GM21576 (cell line): ENCODE measurements at regions not wholly inside any gene's neighbourhood (a gene's known extent, or its start where the extent isn't known, plus 50 kb on each side); places are given as distances from the start of the nearest gene placed in this dataset.
"Not testable (repeated sequence)": the region's sequence is repeated elsewhere in the genome, so short reads cannot be mapped to it uniquely, and the experiment has no call there.

Experiments
- ATAC-seq: cut with Tn5 transposase; IDR thresholded peaks from one replicate; pipeline ENCODE4 v1.9.1; 2021; ENCODE audit warnings: mild to moderate bottlenecking, moderate library complexity; ENCODE audit not compliant: unreplicated experiment

DNA sequence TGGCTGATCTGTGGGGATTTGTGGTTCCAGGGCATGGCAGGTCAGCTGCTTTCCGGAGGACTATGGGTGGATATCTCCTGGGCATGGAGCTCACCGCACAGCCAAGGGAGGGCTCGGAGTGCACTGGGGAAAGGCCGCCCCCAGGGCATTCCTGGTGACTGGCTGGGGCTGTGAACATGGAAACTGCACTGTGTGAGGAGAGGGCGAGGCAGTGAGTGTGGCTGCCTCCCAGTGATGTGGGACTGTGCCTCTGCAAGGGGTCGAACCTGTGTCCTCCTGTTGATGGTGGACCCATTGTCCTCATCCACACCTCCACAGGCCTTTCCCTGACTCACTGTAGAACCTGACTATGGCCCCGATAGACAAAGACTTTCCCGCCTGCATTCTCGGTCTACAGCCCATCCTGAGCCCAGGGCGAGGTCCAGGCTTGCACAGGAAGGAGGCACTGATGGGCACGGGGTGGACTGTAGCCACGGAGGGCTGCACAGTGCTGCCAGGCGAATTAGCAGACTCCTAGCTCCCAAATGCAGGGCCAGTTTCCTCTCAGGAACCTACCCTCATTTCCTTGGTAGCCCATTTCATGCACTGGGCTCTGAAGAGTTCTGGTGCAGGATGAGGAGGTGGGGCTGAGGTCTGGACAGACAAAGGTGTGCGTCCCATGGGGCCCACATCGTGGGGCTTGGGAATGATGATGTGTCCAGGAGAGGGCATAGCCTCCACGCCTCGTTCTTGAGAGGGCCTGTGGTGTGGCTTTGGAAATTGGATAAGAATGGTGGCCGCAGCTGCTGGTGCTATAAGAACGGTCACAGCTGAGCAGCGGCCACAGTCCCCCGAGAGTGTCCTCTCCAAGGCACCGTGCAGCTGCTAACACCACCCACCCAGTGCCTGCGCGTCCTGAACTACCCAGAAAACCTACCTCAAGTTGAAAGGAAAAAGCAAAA is 415.1 kb downstream of the TMEM121 start:
- ATAC-seq = no peak

GRCh38 chr14:105942725-105943124 is 416.3 kb downstream of the TMEM121 start:
- not testable (repeated sequence) for ATAC-seq

DNA sequence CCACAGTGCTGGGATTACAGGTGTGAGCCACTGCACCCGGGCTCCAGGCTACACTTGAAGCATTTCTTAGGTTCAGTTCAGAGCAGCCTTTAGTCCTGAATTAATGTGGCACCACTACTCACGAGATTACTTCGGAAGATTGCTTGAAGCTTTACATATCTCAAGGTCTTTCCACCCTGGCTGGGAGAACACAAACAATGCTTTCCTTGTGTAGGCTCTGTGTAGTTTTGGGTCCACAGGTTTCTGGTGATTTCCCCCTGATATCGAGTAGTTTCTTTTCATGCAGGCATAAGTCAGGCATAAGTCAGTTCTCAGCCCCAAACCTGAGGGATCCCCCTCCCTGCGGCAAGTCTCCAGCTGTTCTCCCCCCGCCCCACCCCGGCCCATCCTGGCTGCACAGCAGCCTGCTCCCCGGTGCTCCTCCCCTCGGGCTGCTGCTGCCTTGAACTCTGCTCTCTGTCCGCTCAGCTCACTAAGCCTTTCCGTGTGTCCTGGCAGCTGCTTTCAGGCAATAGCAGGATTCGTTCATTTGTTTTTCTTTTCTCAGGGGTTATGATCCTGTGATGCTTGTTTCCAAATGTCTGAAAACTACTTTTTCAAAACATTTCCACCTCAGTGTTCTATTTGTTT is 417.7 kb downstream of the TMEM121 start:
- no peak for ATAC-seq

DNA sequence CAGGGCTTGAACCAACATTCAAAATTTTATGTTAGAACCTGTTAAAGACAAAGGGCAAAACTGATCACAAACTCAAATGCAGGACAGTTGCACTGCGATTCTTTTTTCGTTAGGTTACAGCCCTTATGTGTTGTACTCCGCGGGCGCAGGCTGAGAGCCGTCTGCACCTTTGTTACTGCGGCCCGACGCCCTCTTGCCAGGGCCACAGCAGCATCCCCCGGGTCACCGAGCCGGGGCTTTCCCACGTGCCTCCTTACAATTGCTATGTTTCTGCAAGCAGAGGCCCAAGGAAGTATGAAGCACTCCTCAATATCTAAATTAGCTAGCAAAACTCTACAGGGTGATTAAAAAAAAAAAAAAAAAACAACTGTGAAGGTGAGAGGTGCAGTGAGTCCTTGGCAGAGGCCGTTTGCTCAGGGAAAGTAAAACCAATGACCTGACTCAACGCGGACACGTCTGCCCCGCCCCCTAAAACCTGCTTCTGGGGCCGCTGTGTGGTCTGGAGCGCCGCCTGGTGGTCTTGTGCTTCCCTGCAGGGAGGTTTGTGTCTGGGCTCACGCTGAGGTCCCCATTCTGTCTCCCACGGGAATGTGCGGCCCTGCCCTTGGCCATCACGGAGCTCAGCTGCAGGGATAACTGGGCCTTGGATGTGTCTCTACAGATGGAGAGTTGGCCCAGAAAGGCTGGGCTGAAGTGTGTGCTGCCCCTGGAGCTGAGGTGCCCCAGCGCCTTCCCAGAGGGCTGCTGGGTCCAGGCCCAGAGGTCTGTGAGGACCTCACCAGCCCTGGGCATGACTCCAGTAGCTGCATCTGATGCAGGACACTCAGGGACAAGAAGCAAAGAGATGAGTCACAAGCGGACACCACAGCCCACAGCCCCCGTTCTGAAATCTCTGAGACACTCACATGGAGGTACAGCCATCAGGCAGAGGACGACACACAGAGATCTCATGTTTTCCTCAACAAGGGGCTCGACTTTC is 418.5 kb downstream of the TMEM121 start:
- no peak for ATAC-seq

- no peak for ATAC-seq
Measured at GRCh38 chr14:105945896-105946295, 419.5 kb downstream of the TMEM121 start.

DNA sequence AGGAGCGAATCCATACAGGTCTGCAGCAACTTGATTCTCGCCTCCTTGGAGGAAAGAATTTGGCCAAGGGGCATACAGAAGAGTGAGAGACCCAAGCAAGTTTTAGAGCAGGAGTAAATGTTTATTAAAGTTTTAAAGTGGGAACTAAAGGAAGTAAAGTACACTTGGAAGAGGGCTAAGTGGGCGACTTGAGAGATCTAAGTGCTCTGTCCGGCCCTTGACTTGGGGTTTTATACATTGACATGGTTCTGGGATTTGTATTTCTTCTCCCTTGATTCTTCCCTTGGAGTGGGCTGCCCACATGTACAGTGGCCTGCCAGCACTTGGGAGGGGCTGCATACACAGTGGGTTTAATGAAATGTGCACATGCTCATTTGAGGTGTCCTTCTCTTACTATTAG is 421.2 kb downstream of the TMEM121 start:
- ATAC-seq = no peak

- ATAC-seq = not testable (repeated sequence)
Measured at GRCh38 chr14:105948955-105949354, 422.6 kb downstream of the TMEM121 start.

GRCh38 chr14:105950364-105950892 is 424.0 kb downstream of the TMEM121 start:
- not testable (repeated sequence) for ATAC-seq

GRCh38 chr14:105951399-105951798 is 425.0 kb downstream of the TMEM121 start:
- no peak for ATAC-seq

DNA sequence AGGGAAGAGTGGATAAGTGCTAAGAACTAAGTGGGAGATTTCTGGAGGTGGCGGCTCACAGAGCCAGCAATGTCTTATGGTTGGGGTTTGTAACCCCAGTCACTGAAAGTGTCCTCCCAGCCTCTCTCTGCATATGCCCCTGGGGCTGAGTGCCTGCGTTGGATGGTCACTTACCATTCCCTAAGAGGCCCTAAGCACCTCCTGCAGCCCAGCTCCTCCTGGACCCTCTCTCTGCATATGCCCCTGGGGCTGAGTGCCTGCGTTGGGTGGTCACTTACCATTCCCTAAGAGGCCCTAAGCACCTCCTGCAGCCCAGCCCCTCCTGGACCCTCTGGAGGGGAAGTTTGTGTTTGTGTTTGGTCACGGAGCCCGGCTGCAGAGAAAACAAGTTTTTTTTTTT is 425.8 kb downstream of the TMEM121 start:
- ATAC-seq = no peak

GRCh38 chr14:105952826-105953225 is 426.4 kb downstream of the TMEM121 start:
- ATAC-seq = no peak

DNA sequence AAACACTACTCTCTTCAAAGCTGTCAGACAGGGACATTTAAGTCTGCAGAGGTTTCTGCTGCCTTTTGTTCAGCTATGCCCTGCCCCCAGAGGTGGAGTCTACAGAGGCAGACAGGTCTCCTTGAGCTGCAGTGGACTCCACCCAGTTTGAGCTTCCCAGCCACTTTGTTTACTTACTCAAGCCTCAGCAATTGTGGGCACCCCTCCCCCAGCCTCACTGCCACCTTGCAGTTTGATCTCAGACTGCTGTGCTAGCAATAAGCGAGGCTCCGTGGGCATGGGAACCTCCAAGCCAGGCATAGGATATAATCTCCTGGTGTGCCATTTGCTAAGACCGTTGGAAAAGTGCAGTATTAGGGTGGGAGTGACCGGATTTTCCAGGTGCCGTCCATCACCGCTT is 435.2 kb downstream of the TMEM121 start:
- ATAC-seq = not testable (repeated sequence)

DNA sequence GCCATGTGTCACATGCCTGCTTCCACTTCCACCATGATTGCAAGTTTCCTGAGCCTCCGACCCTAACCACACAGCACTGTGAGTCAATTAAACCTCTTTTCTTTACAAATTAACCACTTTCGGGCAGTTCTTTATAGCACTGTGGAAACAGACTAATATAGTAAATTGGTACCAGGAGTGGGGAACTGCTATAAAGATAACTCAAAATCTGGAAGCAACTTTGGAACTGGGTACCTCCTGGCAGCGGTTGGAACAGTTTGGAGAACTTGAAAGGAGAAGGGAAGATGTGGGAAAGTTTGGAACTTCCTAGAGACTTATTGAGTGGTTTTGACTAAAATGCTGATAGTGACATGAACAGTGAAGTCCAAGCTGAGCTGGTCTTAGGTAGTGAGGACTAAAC is 436.1 kb downstream of the TMEM121 start:
- ATAC-seq = no peak

DNA sequence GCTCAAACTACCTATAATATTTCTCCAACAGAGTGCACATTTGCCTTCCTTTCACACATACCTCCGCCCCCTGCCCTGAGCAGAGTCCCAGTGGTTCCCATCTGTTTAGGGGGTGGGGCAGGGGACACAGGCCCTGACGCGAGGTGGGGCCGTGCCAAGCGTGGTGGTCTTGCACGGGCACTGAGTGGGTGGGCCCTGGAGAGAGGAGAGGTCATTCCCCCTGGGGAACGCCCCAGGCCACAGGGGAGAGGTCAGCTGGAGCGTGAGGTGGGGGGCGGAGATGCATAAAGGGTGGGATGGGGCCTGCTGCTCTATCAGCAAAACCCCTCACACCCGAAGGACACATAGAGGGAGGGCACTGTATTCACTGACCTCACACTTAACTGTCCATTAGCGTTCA is 441.9 kb downstream of the TMEM121 start:
- no peak for ATAC-seq

DNA sequence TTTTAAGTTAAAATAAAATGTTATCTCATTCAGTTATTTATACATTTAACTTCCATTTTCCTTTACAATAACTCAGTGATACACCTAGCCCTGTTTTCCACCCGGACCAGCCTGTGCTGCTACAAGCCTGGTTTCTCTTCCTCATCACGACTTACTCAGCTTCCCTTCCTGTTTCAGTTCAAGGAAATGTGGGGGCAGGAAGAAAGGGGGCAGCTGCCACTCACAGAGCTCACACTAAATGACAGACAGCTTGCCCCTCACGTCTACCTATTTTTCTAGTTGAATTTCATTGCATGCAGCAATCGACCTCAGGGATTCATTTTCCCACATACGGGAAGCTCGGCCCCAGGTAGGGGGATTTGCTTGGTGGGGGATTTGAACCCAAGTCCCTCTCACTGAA is 442.6 kb downstream of the TMEM121 start:
- ATAC-seq = not testable (repeated sequence)

GRCh38 chr14:105970821-105971220 is 444.4 kb downstream of the TMEM121 start:
- not testable (repeated sequence) for ATAC-seq

DNA sequence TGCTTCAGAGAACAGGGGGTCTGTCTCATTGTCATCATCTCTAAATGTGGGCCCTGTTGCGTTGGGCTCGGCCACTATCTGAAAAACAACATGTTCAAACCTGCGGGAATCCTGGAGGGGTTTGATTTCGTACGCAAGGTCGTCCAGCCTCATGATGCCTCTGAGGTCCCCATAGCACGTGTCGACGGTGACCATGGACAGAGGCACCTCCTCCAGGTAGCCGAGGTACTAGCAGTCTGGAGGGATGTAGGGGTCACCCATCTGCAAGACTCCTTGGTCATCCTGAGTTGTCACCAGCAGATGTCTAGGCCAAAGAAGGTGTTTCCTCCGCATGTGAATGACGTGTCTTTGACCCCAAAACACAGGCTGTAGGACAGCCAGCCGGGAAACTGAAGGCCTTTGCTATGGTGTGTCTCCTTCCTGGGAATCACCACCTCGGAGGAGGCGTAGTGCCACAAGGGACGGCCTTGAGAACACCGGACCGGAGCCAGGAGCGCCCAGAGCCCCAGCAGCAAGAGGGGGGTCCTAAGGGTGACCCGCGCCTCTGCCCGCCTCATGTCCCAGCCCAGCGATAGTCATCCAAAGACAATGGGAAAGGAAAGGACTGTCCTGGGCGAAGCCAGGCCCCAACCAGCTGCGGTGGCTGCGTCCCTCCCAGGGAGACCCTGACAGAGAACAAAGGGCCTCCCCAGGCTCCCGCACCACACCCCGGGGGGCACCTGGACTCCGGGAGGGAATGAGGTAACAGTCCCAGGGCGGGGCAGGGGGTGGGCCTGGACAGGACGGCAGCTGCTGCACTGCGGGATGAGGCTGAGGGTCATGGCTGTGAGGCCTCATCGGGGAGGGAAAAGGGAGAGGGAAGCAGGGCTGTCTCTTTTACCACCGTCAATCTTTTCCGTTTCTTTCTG is 445.5 kb downstream of the TMEM121 start:
- ATAC-seq = no peak

DNA sequence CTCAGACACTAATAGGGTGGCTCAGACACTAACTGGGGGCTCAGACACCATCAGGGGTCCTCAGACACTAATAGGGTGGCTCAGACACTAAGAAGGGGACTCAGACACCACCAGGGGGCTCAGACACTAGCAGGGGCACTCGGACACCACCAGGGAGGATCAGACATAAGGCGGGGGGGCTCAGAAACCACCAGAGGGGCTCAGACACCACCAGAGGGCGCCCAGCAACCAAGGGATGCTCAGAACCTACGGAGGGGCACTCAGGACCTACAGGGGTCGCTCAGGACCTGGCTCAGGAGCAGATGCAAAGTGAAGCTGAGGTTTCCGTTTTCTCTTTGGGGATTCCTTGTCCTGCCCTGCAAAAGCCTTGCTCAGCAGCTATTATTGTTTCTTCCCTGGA is 448.5 kb downstream of the TMEM121 start:
- ATAC-seq = no peak

- ATAC-seq = no peak
Measured at GRCh38 chr14:105978618-105979295, 452.4 kb downstream of the TMEM121 start.
